ENCODE measurements at regions not wholly inside any gene's neighbourhood (a gene's known extent, or its start where the extent isn't known, plus 50 kb on each side); places are given as distances from the start of the nearest gene placed in this dataset.

- ATAC-seq (no peak), FAIRE-seq (no peak), DNase-seq (ENCODE audit: low read depth, low spot score) (no peak)
- intact Hi-C loops (cut with micrococcal nuclease; ENCODE audit: unreplicated experiment) = no loop called here
- Histone ChIP-seq H3K9me3 (replicated peaks; ENCODE audit: control insufficient read depth, insufficient read depth, low read length) (no peaks in the 10 kb centered on the region), H3K36me3 (ENCODE audit: control insufficient read depth in 2 of 2, insufficient read depth in 2 of 2, low read length in 1 of 2) (no peaks in the 10 kb centered on the region), H3K4me3 (no peak overlapping the region), H3K9ac (ENCODE audit: control insufficient read depth, insufficient read depth, low read length) (no peak overlapping the region), H3K79me2 (ENCODE audit: control insufficient read depth, insufficient read depth, low read length) (no peaks in the 10 kb centered on the region), H3K4me2 (ENCODE audit: control insufficient read depth, insufficient read depth) (no peak overlapping the region), H4K20me1 (ENCODE audit: control insufficient read depth, insufficient read depth) (no peaks in the 10 kb centered on the region), H3K27ac (ENCODE audit: control insufficient read depth, insufficient read depth) (no peak overlapping the region), H3K27me3 (replicated peaks in 1 of 2; ENCODE audit: control insufficient read depth in 2 of 2, insufficient read depth in 2 of 2, low read length in 1 of 2) (no peaks in the 10 kb centered on the region), H2AFZ (ENCODE audit: control insufficient read depth, low read depth, low read length) (no peak overlapping the region), H3K4me1 (ENCODE audit: control insufficient read depth, insufficient read depth, low read length) (no peaks in the 10 kb centered on the region)
- ChIA-PET POLR2A (no interaction called here), RAD21 (ENCODE audit: unreplicated experiment) (no interaction called here), SMC1A (ENCODE audit: uncharacterized antibody, unreplicated experiment) (interaction anchor here (1.0 to 1.8 kb wide), 2 partner anchors 8 to 10 kb away, joined by 4 read pairs; no protein-coding TSS in a partner anchor), CTCF (interaction anchor here (1.0 kb wide), 1 partner anchor 55 kb away, joined by 4 read pairs; no protein-coding TSS in a partner anchor)
- no TSS peak for BruUV-seq (replicated peaks)
- TF ChIP-seq BCL11A (IDR thresholded peaks at IDR 0.05; ENCODE audit: low read depth, low read length) = no peak
- no peak for TF ChIP-seq SMAD1 (IDR thresholded peaks at IDR 0.05; ENCODE audit: low read depth, partially characterized antibody)
- no peak for TF ChIP-seq SUZ12 (IDR thresholded peaks at IDR 0.05; ENCODE audit: unreplicated experiment)
- TF ChIP-seq IKZF2 (IDR thresholded peaks at IDR 0.05) = no peak
- WGBS (ENCODE audit: insufficient coverage, insufficient replicate concordance, low lambda C conversion rate, missing lambda C conversion rate) = 0% methylated on average over 1 of the region's 1 CpG
- in situ Hi-C loops (cut with MboI) = no loop called here
Observed at GRCh38 chr18:52082246-52082645, 257.8 kb upstream of the DCC start.

DNA sequence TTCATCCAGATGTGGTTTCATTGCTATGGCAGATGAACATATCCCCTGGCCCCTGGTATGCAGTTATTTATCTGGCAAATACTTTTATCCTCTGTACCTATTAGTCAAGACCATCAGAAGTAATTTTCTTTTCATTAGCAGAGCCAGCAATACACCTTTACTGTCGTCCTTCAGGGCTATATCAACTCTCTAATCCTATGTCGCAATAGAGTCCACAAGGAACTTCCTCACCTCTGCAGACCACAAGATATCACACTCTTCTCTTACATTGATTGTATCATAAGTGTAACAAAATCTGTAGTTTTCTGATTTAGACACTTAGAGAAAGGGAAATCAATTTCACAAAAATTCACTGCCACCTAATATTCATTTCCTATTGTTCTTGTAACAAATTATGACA lies 252.9 kb upstream of the DCC start:
- Histone ChIP-seq H3K27me3 (replicated peaks in 1 of 2; ENCODE audit: control insufficient read depth in 2 of 2, insufficient read depth in 2 of 2, low read length in 1 of 2) (no peaks in the 10 kb centered on the region), H3K4me1 (ENCODE audit: control insufficient read depth, insufficient read depth, low read length) (no peaks in the 10 kb centered on the region), H3K36me3 (ENCODE audit: control insufficient read depth in 2 of 2, insufficient read depth in 2 of 2, low read length in 1 of 2) (no peaks in the 10 kb centered on the region), H2AFZ (ENCODE audit: control insufficient read depth, low read depth, low read length) (no peak overlapping the region), H4K20me1 (ENCODE audit: control insufficient read depth, insufficient read depth) (no peaks in the 10 kb centered on the region), H3K79me2 (ENCODE audit: control insufficient read depth, insufficient read depth, low read length) (no peaks in the 10 kb centered on the region), H3K4me2 (ENCODE audit: control insufficient read depth, insufficient read depth) (no peak overlapping the region), H3K9ac (ENCODE audit: control insufficient read depth, insufficient read depth, low read length) (no peak overlapping the region), H3K9me3 (replicated peaks; ENCODE audit: control insufficient read depth, insufficient read depth, low read length) (no peaks in the 10 kb centered on the region), H3K4me3 (no peak overlapping the region), H3K27ac (ENCODE audit: control insufficient read depth, insufficient read depth) (no peak overlapping the region)
- ATAC-seq = no peak
- no peak for DNase-seq (ENCODE audit: low read depth, low spot score)
- in situ Hi-C loops (cut with MboI) (no loop called here), intact Hi-C loops (cut with micrococcal nuclease; ENCODE audit: unreplicated experiment) (no loop called here)
- no peak for FAIRE-seq
- ChIA-PET RAD21 (ENCODE audit: unreplicated experiment) (no interaction called here), SMC1A (ENCODE audit: uncharacterized antibody, unreplicated experiment) (interaction anchor here (1.7 kb wide), 1 partner anchor 10 kb away, joined by 6 read pairs; no protein-coding TSS in a partner anchor), CTCF (interaction anchor here (0.6 kb wide), 1 partner anchor 324 kb away, joined by 3 read pairs; no protein-coding TSS in a partner anchor), POLR2A (interaction anchor here (0.6 kb wide), 1 partner anchor 30 kb away, joined by 3 read pairs; no protein-coding TSS in a partner anchor)
- WGBS (ENCODE audit: insufficient coverage, insufficient replicate concordance, low lambda C conversion rate, missing lambda C conversion rate) = 5% methylated on average over 2 of the region's 2 CpGs
- no peak for TF ChIP-seq STAT1 (conservative IDR thresholded peaks at IDR 0.05)
- TF ChIP-seq SMC3 (IDR thresholded peaks at IDR 0.05; ENCODE audit: borderline replicate concordance, low read length) = no peak
- TF ChIP-seq USF2 (IDR thresholded peaks at IDR 0.05; ENCODE audit: borderline replicate concordance, low read depth, low read length) = no peak
- TF ChIP-seq, protein P1, sequence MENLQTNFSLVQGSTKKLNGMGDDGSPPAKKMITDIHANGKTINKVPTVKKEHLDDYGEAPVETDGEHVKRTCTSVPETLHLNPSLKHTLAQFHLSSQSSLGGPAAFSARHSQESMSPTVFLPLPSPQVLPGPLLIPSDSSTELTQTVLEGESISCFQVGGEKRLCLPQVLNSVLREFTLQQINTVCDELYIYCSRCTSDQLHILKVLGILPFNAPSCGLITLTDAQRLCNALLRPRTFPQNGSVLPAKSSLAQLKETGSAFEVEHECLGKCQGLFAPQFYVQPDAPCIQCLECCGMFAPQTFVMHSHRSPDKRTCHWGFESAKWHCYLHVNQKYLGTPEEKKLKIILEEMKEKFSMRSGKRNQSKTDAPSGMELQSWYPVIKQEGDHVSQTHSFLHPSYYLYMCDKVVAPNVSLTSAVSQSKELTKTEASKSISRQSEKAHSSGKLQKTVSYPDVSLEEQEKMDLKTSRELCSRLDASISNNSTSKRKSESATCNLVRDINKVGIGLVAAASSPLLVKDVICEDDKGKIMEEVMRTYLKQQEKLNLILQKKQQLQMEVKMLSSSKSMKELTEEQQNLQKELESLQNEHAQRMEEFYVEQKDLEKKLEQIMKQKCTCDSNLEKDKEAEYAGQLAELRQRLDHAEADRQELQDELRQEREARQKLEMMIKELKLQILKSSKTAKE (IDR thresholded peaks at IDR 0.05; ENCODE audit: low read depth, poor library complexity, severe bottlenecking) = no peak
- no TSS peak for BruUV-seq (replicated peaks)

Measured in GM12878 (cell line).